Natural killer cell treated with Interleukin-12 subunit alpha and Interleukin-12 subunit beta and Interleukin-15 and Interleukin-18, amount 100 ng/mL, for 72 hours (primary cell): ENCODE measurements at regions not wholly inside any gene's neighbourhood (a gene's known extent, or its start where the extent isn't known, plus 50 kb on each side); places are given as distances from the start of the nearest gene placed in this dataset.

ENCODE experiments used
- ATAC-seq, 2 donors: fragments of 150-1000 bp; cut with Tn5 transposase in 1 of 2; sonication (Bioruptor Pico), chemical (Tn5 transposase) in 1 of 2; 2 replicates each; pipeline ENCODE4 v1.10.0; 2021
- DNase-seq: peaks from one replicate; pipeline ENCODE4 v3.0.0; 2022; ENCODE audit warnings: low spot score
- H3K27ac Mint-ChIP-seq, 2 donors: 1 replicate in 1 of 2; 2 replicates in 1 of 2; pipeline ENCODE4 v1.8.0; 2022; ENCODE audit warnings: mixed read lengths in 2 of 2, mild to moderate bottlenecking in 1 of 2, moderate library complexity in 1 of 2
- H3K27me3 Mint-ChIP-seq, 2 donors: 1 replicate in 1 of 2; 2 replicates in 1 of 2; pipeline ENCODE4 v1.8.0; 2022; ENCODE audit warnings: mixed read lengths in 2 of 2
- H3K36me3 Mint-ChIP-seq: one replicate; pipeline ENCODE4 v1.8.0; 2022; ENCODE audit warnings: mixed read lengths
- H3K4me1 Mint-ChIP-seq, 2 donors: 1 replicate in 1 of 2; 2 replicates in 1 of 2; pipeline ENCODE4 v1.8.0; 2022; ENCODE audit warnings: low read depth in 2 of 2, mixed read lengths in 2 of 2, mild to moderate bottlenecking in 1 of 2
- H3K4me3 Mint-ChIP-seq: one replicate; pipeline ENCODE4 v1.8.0; 2022; ENCODE audit warnings: mixed read lengths
- H3K9me3 Mint-ChIP-seq: 2 replicates; pipeline ENCODE4 v1.8.0; 2022; ENCODE audit warnings: mixed read lengths

DNA sequence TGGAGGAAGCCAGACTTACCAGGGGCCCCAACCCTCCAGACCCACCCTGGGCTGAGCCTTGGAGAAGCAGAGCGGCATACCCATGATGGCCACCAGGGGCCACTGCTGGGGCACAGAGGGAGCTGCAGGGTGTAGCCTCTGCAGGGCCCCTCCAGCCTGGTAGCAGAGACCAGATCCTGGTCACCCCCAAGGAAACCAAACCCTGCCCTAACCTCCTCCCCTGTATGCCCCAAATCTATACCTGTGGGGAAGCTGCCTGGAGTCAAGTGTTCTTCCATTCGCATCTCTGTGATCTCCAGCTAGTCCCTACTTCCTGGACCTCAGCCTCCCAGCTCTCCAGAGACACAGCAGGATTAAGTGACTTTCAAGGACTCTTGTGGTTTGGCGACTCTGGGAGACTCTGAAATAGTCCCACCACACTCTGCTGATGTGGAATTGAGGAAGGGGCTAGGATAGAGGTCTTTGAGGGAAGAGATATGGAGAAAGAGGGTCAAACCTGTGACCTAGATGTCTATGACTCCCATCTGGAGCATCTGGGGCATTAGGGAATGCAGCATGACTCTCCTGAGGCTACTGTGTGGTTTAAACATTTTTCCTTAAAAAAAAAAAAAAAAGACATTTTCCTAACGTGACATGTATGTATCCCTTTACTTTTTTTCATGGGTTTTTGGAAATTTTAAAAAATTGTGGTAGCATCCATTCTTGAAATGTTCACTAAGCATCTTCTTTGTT lies 119.2 kb upstream of the IPO9 start:
- ATAC-seq (peak; percentile 73 to 79), DNase-seq (no peak)
- H3K27me3 Mint-ChIP-seq = peaks cover 0 to 3% of the 10 kb centered on the region in 2 donors
- H3K27ac Mint-ChIP-seq = no peak overlapping the region
- H3K36me3 Mint-ChIP-seq = no peaks in the 10 kb centered on the region
- H3K9me3 Mint-ChIP-seq = no peaks in the 10 kb centered on the region
- no peak overlapping the region for H3K4me3 Mint-ChIP-seq
- H3K4me1 Mint-ChIP-seq = no peaks in the 10 kb centered on the region

DNA sequence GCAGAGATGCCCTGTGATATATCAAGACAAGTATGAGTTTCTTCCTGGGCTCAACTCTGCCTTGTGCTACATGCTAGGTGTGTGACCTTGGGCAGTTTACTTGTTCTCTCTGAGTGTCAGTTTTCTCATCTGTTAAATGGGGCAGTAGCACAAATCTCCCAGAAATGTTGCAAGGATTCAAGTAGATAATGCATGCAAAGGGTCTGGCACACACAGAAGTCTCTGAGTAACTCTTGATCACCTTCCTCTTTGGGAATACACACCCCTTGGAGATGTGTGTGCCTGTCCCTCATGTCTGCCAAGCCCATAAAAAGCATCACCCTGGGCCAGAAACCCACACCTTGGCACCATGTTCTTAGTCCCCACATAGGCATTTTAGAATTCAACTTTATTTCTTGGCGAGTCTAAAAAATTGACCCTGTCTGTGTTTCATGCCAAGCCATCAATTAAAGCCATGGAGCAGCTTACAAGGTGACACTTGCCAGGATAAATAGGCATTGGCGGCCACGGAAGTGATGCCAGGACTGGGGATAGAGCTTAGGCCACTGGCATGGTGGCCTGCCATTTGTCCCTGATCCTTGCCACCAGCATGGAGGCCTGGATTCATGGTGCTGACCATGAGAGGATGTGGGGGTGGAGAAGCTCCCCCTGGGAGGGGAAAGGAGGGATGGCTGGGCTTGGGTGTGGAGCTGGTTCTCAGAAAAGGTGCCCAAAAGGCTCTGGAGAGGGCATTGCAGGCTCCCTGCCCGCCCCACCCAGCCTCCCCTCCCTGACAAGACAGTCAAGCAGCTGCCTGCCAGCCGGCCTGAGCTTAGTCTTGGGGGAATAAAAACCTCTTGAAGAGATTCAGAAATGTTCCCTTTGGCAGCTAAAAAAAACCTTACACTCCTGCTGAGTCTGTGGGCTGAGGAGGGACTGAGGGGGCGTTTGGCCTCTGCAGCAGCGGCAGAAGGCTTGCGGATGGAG lies 118.0 kb upstream of the IPO9 start:
- no peaks in the 10 kb centered on the region for H3K36me3 Mint-ChIP-seq
- ATAC-seq (no peak), DNase-seq (no peak)
- no peaks in the 10 kb centered on the region for H3K9me3 Mint-ChIP-seq
- H3K27me3 Mint-ChIP-seq = peaks cover 0 to 3% of the 10 kb centered on the region in 2 donors
- no peak overlapping the region for H3K27ac Mint-ChIP-seq
- H3K4me1 Mint-ChIP-seq = no peaks in the 10 kb centered on the region
- H3K4me3 Mint-ChIP-seq = no peak overlapping the region

DNA sequence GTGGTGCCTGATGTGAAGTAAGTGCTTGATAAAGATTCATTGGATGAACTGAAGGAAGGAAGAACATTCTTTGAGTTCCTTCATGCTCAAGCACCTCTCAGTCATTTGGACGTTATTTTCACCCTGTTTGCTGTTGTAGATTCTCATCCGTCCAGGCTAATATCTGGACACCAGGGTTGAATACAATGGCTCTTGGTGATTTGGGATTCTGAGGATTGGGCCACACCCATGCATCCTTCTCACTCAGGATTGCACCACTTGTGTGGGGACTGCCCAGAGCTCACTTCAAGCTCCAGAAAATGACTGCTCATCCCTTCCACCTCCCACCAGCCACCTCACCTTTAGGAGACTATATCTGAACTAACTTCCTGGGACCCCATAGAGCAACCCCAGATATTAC lies 117.1 kb upstream of the IPO9 start:
- H3K9me3 Mint-ChIP-seq = no peaks in the 10 kb centered on the region

DNA sequence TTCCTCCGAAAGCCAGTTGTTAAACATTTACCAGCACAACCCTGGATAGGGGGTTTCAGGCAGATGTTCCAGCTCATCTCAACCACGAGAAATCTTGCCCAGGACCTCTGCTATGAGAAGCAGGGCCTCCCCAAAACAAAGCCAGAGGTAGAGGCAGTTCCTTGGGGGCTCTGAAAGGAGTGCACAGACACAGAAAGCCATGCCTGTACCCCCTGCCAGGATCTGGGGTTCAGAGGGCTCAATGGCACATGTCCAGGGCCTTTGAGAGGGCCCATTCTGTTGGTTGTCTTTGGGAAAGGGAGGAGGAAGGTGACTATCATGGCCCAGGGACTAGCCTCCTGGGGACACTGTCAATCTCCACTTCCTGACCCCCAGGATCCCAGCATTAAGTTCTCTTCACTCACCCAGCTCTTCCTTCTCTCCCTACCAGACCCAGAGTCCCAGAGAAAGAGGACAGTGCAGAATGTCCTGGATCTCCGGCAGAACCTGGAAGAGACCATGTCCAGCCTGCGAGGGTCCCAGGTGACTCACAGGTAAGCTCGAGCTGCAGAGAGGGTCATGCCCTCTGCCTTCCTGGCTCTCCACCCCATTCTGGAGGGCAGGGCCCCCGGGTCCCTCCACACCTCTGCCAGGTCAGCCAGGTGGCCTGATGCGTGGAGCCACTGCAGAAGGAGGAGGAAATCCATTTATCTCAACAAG lies 116.4 kb upstream of the IPO9 start:
- H3K27me3 Mint-ChIP-seq = peaks cover 0 to 2% of the 10 kb centered on the region in 2 donors
- no peak overlapping the region for H3K27ac Mint-ChIP-seq
- no peak overlapping the region for H3K4me3 Mint-ChIP-seq
- H3K9me3 Mint-ChIP-seq = no peaks in the 10 kb centered on the region
- no peak for DNase-seq
- no peak for ATAC-seq
- H3K4me1 Mint-ChIP-seq = no peaks in the 10 kb centered on the region
- no peaks in the 10 kb centered on the region for H3K36me3 Mint-ChIP-seq

More for the DNA sequence above, 117.1 kb upstream of the IPO9 start:
- H3K27ac Mint-ChIP-seq = no peak overlapping the region
- DNase-seq = no peak
- H3K4me1 Mint-ChIP-seq = no peaks in the 10 kb centered on the region
- no peak overlapping the region for H3K4me3 Mint-ChIP-seq
- no peaks in the 10 kb centered on the region for H3K36me3 Mint-ChIP-seq
- H3K27me3 Mint-ChIP-seq = peaks cover 0 to 3% of the 10 kb centered on the region in 2 donors
- ATAC-seq = no peak

DNA sequence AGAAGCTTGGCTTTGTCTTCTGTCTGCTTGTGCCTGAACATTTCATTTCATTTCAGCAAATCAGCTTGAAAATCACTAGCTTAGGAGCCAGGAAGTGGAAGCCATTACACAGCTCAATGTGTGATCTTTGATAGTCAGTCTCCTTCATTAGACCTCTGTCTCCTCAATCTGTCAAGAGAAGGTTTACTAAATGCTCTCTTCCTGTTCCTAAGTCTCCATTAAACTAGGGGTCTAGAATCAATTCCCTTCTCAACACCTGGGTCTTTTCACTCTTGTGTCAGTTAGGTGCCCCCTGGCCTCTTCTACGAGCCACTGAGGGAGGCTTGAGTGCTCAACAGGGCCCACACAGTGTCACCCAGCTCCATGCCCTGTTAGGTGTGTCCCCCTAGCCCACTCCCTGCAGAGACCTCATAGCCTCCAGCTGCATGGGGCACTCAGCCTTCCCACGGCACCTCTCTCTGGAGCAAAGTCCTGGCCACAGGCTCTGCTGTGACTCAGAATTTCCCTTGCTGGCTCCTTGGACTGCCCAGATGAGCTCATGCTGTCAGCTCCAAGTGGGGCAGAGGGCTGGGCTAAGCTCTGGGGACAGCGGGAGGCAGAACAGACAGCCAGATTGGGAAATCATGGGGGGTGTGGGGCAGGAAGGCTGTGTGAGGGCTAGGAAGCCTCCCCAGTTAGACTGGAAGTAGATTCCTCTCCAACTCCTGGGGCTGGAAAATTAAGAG lies 115.7 kb upstream of the IPO9 start:
- no peak overlapping the region for H3K27ac Mint-ChIP-seq
- no peaks in the 10 kb centered on the region for H3K4me1 Mint-ChIP-seq
- H3K36me3 Mint-ChIP-seq = no peaks in the 10 kb centered on the region
- no peak overlapping the region for H3K4me3 Mint-ChIP-seq
- no peak for DNase-seq
- H3K27me3 Mint-ChIP-seq = peaks cover 0 to 3% of the 10 kb centered on the region in 2 donors
- ATAC-seq = peak in 1 of 2 donors; percentile 3
- H3K9me3 Mint-ChIP-seq = no peaks in the 10 kb centered on the region

DNA sequence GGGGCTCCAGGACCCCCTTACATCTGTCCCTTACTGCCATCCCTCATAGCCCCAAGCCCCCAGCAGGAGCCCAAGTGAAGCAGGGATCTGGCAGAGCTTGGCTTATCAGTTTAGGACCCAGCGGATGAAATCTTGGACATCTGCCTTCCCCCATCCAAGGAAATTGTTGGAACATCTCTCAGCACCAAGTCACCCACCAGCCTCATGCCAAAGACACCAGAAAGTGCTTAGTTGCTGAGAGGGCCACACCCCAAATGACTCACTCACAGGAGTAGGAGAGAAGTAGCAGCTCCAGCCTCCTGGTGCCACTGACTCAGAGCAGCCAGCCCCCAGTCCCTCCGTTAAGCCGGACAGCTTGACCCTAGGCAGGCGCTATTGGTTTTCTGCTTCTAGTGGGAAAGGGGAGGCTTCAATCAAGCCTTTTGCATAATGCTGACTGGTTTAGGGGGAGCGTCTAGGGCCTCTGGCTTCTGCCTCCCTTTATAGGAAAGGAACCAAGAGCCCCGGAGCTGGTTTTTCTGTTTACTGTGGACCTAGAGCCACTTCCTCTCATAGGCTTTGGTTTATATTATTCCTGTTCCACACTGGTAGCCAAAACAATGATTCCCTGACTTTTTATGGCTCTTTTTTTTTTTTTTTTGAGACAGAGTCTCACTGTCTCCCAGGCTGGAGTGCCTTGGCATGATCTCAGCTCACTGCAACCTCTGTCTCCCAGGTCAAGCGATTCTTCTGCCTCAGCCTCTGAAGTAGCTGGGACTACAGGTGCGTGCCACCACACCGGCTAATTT lies 114.2 kb upstream of the IPO9 start:
- no peak for ATAC-seq
- no peak overlapping the region for H3K27ac Mint-ChIP-seq
- no peak for DNase-seq
- H3K4me3 Mint-ChIP-seq = no peak overlapping the region
- peaks cover 0 to 3% of the 10 kb centered on the region in 2 donors for H3K27me3 Mint-ChIP-seq
- H3K36me3 Mint-ChIP-seq = no peaks in the 10 kb centered on the region
- no peaks in the 10 kb centered on the region for H3K9me3 Mint-ChIP-seq
- H3K4me1 Mint-ChIP-seq = no peaks in the 10 kb centered on the region

DNA sequence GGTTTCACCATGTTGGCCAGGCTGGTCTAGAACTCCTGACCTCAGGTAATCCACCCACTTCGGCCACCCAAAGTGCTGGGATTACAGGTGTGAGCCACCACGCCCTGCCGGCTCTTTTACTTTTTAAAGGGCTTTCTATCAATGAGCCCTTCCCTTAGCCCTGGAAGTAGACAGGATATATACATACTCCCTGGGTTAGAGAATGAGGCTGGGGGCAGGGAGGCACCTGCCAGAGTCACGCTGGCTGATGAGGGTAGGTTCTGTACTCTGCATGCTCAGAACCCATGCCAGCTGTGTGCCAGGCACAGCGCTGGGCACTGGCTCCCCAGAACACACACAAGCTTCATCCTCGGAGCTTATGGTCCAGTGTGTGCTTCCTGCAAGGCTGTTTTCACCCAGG lies 113.6 kb upstream of the IPO9 start:
- Mint-ChIP-seq H3K9me3 (no peaks in the 10 kb centered on the region), H3K4me1 (no peaks in the 10 kb centered on the region), H3K4me3 (no peak overlapping the region), H3K27me3 (peaks cover 0 to 3% of the 10 kb centered on the region in 2 donors), H3K27ac (no peak overlapping the region), H3K36me3 (no peaks in the 10 kb centered on the region)
- no peak for DNase-seq
- no peak for ATAC-seq

DNA sequence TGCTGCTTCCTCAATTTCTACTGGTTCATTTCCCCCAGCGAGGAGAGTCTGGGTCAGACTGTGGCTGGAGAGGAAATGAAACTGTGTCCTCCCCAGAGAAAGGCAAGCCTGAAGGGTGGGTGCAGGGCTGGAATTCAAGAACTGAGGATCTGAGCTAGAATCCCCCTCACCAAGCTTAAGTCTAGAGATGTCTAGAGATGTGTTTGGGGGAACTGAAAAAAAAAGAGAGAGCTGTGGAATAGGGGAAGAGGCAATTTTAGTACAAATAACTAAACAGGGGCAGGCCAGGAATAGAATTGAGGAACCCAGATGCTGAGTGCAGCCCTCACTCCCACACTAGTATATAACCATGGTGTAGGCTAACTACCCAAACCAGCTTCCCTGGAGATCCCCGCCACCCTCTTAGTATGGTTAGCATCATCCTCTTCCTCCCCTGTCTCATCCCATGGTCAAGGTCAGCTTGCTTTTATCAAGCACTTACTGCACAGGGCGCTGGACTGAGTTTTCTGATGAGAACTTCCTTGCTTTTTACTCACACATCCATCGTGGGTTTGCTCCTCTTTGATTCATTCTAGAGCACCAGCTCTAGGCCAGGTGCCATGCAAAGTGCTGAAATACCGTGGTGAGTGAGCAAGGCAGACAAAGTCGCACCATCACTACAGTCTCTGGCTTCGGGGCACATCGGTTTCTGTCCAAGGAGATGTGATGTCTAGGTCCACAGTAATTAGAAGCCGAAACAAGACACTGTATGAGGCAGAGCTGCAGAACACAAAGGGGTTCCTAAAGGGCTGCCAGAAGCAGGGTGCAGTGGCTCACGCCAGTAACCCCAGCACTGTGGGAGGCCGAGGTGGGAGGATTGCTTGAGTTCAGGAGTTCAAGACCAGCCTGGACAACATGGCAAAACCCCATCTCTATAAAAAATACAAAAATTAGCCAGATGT lies 112.9 kb upstream of the IPO9 start:
- DNase-seq = no peak
- H3K4me1 Mint-ChIP-seq = no peaks in the 10 kb centered on the region
- H3K4me3 Mint-ChIP-seq = no peak overlapping the region
- peaks cover 0 to 3% of the 10 kb centered on the region in 2 donors for H3K27me3 Mint-ChIP-seq
- no peak for ATAC-seq
- H3K36me3 Mint-ChIP-seq = no peaks in the 10 kb centered on the region
- H3K27ac Mint-ChIP-seq = no peak overlapping the region
- no peaks in the 10 kb centered on the region for H3K9me3 Mint-ChIP-seq

DNA sequence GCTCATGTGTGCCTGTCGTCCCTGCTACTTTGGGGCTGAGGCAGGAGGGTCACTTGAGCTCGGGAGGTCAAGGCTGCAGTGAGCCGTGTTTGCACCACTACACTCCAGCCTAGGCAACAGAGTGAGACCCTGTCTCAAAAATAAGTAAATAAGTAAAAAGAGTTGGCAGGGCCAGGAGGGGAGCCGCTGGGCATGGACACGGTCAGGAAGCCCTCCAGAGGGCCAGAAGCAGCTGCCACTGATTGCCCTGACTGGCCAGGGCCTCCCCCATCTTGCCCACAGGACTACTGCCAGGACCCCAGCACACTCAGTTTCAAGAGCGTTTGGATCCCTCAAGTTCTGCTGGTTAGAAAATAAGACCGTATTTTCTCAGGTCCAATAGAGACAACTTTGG lies 112.2 kb upstream of the IPO9 start:
- Mint-ChIP-seq H3K9me3 (no peaks in the 10 kb centered on the region), H3K4me1 (no peaks in the 10 kb centered on the region), H3K36me3 (no peaks in the 10 kb centered on the region), H3K27ac (no peak overlapping the region), H3K27me3 (peaks cover under 1 to 3% of the 10 kb centered on the region in 2 donors), H3K4me3 (no peak overlapping the region)
- ATAC-seq (no peak), DNase-seq (no peak)

DNA sequence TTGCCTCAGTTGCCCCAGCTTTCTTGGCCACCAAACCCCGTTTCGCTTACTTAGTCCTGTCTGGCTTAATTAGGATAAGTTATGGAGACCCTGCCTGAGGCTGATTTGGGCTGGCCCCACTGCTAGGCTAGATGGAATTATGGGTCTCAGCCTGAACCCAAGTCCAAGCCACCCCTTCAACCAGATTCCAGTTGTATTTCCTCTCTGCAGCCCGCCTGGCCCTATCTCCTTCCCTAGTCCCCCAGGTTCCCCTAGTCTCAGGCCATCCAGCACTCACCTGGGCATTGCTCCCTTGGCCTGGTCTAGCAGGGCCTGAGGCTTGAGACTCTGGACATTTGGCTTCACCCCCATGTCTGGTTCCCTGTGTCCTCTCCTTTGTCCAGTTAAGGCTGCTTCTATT lies 111.7 kb upstream of the IPO9 start:
- Mint-ChIP-seq H3K4me3 (no peak overlapping the region), H3K27me3 (peaks cover 5 to 6% of the 10 kb centered on the region in 2 donors), H3K36me3 (no peaks in the 10 kb centered on the region), H3K4me1 (no peaks in the 10 kb centered on the region), H3K27ac (no peak overlapping the region), H3K9me3 (no peaks in the 10 kb centered on the region)
- ATAC-seq (no peak), DNase-seq (no peak)

DNA sequence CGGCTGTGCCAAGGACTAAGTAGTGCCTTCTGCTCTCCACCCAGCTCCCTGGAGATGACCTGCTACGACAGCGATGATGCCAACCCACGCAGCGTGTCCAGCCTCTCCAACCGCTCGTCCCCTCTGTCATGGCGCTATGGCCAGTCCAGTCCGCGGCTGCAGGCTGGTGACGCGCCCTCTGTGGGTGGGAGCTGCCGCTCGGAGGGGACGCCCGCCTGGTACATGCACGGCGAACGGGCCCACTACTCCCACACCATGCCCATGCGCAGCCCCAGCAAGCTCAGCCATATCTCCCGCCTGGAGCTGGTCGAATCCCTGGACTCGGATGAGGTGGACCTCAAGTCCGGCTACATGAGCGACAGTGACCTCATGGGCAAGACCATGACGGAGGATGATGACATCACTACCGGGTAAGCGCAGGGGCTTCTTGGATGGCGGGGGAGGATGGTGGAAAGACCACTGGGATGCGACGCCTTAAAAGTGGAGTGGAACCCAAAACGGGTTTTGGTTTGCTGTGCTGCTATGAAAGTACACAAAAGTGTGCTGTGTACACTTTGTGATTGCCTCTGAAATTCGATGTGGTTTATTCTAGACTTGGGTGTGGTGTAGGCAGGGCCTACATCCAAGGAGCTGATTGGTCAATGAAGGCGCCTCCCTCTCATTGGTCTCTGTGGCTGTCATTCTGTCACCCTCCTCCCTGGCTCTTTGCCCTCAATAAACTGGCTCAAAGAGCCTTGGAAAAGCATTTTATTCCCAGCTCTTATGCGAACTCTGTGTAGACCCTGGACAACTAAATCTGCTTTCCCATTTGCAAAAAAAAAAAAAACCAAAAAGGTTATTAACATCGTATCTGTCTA lies 110.4 kb upstream of the IPO9 start:
- Mint-ChIP-seq H3K9me3 (no peaks in the 10 kb centered on the region), H3K27me3 (peaks cover 5 to 8% of the 10 kb centered on the region in 2 donors), H3K36me3 (no peaks in the 10 kb centered on the region), H3K27ac (no peak overlapping the region), H3K4me3 (no peak overlapping the region), H3K4me1 (no peaks in the 10 kb centered on the region)
- ATAC-seq = no peak
- DNase-seq = no peak
